Keratinocyte (primary cell): ENCODE measurements at regions not wholly inside any gene's neighbourhood (a gene's known extent, or its start where the extent isn't known, plus 50 kb on each side); places are given as distances from the start of the nearest gene placed in this dataset.
"Not testable (repeated sequence)": the region's sequence is repeated elsewhere in the genome, so short reads cannot be mapped to it uniquely, and the experiment has no call there.

Source experiments
- DNase-seq: peaks from one replicate; pipeline ENCODE4 v3.0.0-alpha.2; 2011; ENCODE audit warnings: low read depth, missing footprints, low spot score
- FAIRE-seq: peaks from 2 replicates; lab custom pipeline; 2011; peaks lifted over from hg19 to GRCh38; lab: Jason Lieb, UNC
- H2AFZ ChIP-seq: 2 replicates; pipeline ENCODE4 v1.6.0; 2012; ENCODE audit warnings: low read length, control low read depth, inconsistent platforms; ENCODE audit not compliant: control insufficient read depth
- H3K27ac ChIP-seq: 2 replicates; pipeline ENCODE4 v1.5.1; 2011; ENCODE audit warnings: low read length; ENCODE audit not compliant: control insufficient read depth, insufficient read depth
- H3K27me3 ChIP-seq: 3 replicates; pipeline ENCODE4 v1.6.0; 2011; ENCODE audit warnings: low read length; ENCODE audit not compliant: control insufficient read depth, insufficient read depth; ENCODE audit errors: extremely low read depth
- H3K36me3 ChIP-seq, 2 experiments: 2 replicates in 1 of 2; 3 replicates in 1 of 2; pipeline ENCODE4 v1.5.1; 2011; ENCODE audit warnings: low read length in 2 of 2, mild to moderate bottlenecking in 1 of 2; ENCODE audit not compliant: control insufficient read depth in 2 of 2, insufficient read depth in 2 of 2; ENCODE audit errors: extremely low read depth in 1 of 2
- H3K4me1 ChIP-seq: 3 replicates; pipeline ENCODE4 v1.5.1; 2011; ENCODE audit warnings: low read length; ENCODE audit not compliant: control insufficient read depth, insufficient read depth; ENCODE audit errors: extremely low read depth
- H3K4me2 ChIP-seq: 3 replicates; pipeline ENCODE4 v1.6.0; 2011; ENCODE audit warnings: low read depth, low read length; ENCODE audit not compliant: control insufficient read depth, insufficient read depth; ENCODE audit errors: extremely low read depth
- H3K4me3 ChIP-seq, 3 experiments: fragments of 200-600 bp in 1 of 3; sonication (generic) in 1 of 3; 2 replicates in 2 of 3; 3 replicates in 1 of 3; pipeline ENCODE4 v1.5.1; 2011 to 2016; ENCODE audit warnings: low read length in 3 of 3, mild to moderate bottlenecking in 3 of 3, control low read depth in 2 of 3, inconsistent platforms in 1 of 3, low read depth in 1 of 3, mixed read lengths in 1 of 3, mixed run types in 1 of 3, moderate library complexity in 1 of 3; ENCODE audit not compliant: control insufficient read depth in 2 of 3, insufficient read depth in 2 of 3; ENCODE audit errors: extremely low read depth in 1 of 3
- H3K79me2 ChIP-seq: 2 replicates; pipeline ENCODE4 v1.6.0; 2012; ENCODE audit warnings: low read length; ENCODE audit not compliant: control insufficient read depth, insufficient read depth
- H3K9ac ChIP-seq: 3 replicates; pipeline ENCODE4 v1.6.0; 2011; ENCODE audit warnings: low read length; ENCODE audit not compliant: control insufficient read depth, insufficient read depth; ENCODE audit errors: extremely low read depth
- H3K9me1 ChIP-seq: 3 replicates; pipeline ENCODE4 v1.6.0; 2011; ENCODE audit warnings: low read length; ENCODE audit not compliant: control insufficient read depth, insufficient read depth; ENCODE audit errors: extremely low read depth
- H3K9me3 ChIP-seq: 2 replicates; pipeline ENCODE4 v1.5.1; 2012; ENCODE audit warnings: low read depth, low read length; ENCODE audit not compliant: control insufficient read depth
- H4K20me1 ChIP-seq: 3 replicates; pipeline ENCODE4 v1.6.0; 2011; ENCODE audit warnings: low read length; ENCODE audit not compliant: control insufficient read depth, insufficient read depth; ENCODE audit errors: extremely low read depth
- CTCF ChIP-seq, 3 experiments: IDR thresholded peaks in 1 of 3; conservative IDR thresholded peaks in 1 of 3; optimal IDR thresholded peaks in 1 of 3; 2 replicates in 2 of 3; 3 replicates in 1 of 3; pipeline versions ENCODE3 to v1.5.1; 2011; ENCODE audit warnings: low read length in 3 of 3, mild to moderate bottlenecking in 3 of 3, moderate library complexity in 2 of 3, control low read depth in 1 of 3, inconsistent platforms in 1 of 3; ENCODE audit not compliant: insufficient read depth in 2 of 3; ENCODE audit errors: extremely low read depth in 1 of 3
- EZH2 ChIP-seq: IDR thresholded peaks from one replicate; pipeline ENCODE4 v1.6.1; 2012; ENCODE audit warnings: inconsistent platforms, mild to moderate bottlenecking, low read length, moderate library complexity
- dilution Hi-C: fragments of 300-500 bp; cut with MboI; formaldehyde crosslinking; loops from one replicate; pipeline ENCODE4 v1.7.0; 2020; ENCODE audit warnings: low sequenced_read_pairs; ENCODE audit not compliant: extremely low pct_ligation_motif_present

GRCh38 chr5:85576666-85577065 is 1041.1 kb upstream of the COX7C start:
- Histone ChIP-seq H3K36me3 (no peaks in the 10 kb centered on the region), H2AFZ (no peak overlapping the region), H3K9me1 (no peaks in the 10 kb centered on the region), H3K4me3 (no peak overlapping the region), H3K9ac (no peak overlapping the region), H3K4me2 (no peak overlapping the region), H3K9me3 (no peaks in the 10 kb centered on the region), H3K27ac (no peak overlapping the region), H3K79me2 (no peaks in the 10 kb centered on the region), H4K20me1 (no peaks in the 10 kb centered on the region), H3K27me3 (no peaks in the 10 kb centered on the region), H3K4me1 (no peaks in the 10 kb centered on the region)
- dilution Hi-C loops = no loop called here
- FAIRE-seq (no peak), DNase-seq (no peak)
- no peak for TF ChIP-seq EZH2
- TF ChIP-seq CTCF (optimal IDR thresholded peaks at IDR 0.05 in 1 of 3, IDR thresholded peaks at IDR 0.05 in 1 of 3, conservative IDR thresholded peaks at IDR 0.05 in 1 of 3; ENCODE audit: extremely low read depth in 1 of 3, insufficient read depth in 2 of 3, low read length in 3 of 3) = no peak

- H3K36me3 ChIP-seq, H4K20me1 ChIP-seq, H2AFZ ChIP-seq, H3K9me3 ChIP-seq, H3K4me3 ChIP-seq, H3K9me1 ChIP-seq, H3K79me2 ChIP-seq, H3K4me1 ChIP-seq, DNase-seq, dilution Hi-C loops, FAIRE-seq, H3K9ac ChIP-seq, H3K27ac ChIP-seq, H3K4me2 ChIP-seq, H3K27me3 ChIP-seq: not testable (repeated sequence)
Observed at GRCh38 chr5:85587806-85588205, 1029.9 kb upstream of the COX7C start.

- H3K4me3 ChIP-seq, H3K9me3 ChIP-seq, H3K27me3 ChIP-seq, H3K4me2 ChIP-seq, H4K20me1 ChIP-seq, DNase-seq, H3K9me1 ChIP-seq, H3K4me1 ChIP-seq, H3K79me2 ChIP-seq, H2AFZ ChIP-seq, H3K27ac ChIP-seq, H3K36me3 ChIP-seq, FAIRE-seq, H3K9ac ChIP-seq, dilution Hi-C loops: not testable (repeated sequence)
Observed at GRCh38 chr5:85588268-85588667, 1029.5 kb upstream of the COX7C start.
